Panc1 (cell line): ENCODE measurements at regions not wholly inside any gene's neighbourhood (a gene's known extent, or its start where the extent isn't known, plus 50 kb on each side); places are given as distances from the start of the nearest gene placed in this dataset.

Experiments
- ATAC-seq: fragments of 200-7000 bp; cut with Tn5 transposase; 2 replicates; pipeline ENCODE4 v1.9.1; 2020; ENCODE audit warnings: mild to moderate bottlenecking, moderate library complexity
- BruUV-seq: library from RNA; stranded (reverse); fragments of 400-500 nt; replicated peaks from 2 replicates; lab custom pipeline; 2021; lab: Mats Ljungman, UMichigan
- CTCF ChIA-PET: fragments of 300-600 bp; sonication (Branson Sonifier 250); formaldehyde crosslinking; loops from one replicate; lab custom pipeline; 2022; ENCODE audit warnings: antibody characterized with exemption; lab: Charles Lee
- POLR2A ChIA-PET: fragments of 300-600 bp; sonication (Branson Sonifier 250); formaldehyde crosslinking; loops from one replicate; lab custom pipeline; 2022; ENCODE audit warnings: antibody characterized with exemption; lab: Charles Lee
- DNase-seq: peaks from one replicate; pipeline ENCODE4 v3.0.0-alpha.2; 2010; ENCODE audit warnings: low read depth, low spot score
- H3K27ac ChIP-seq: 2 replicates; pipeline ENCODE4 v1.5.1; 2011; ENCODE audit warnings: mild to moderate bottlenecking, low read length, inconsistent platforms
- H3K27me3 ChIP-seq: fragments of 200-500 bp; sonication (Bioruptor generic); 2 replicates; pipeline ENCODE4 v1.6.0; 2014; ENCODE audit warnings: low read length, inconsistent platforms; ENCODE audit not compliant: control insufficient read depth, insufficient read depth
- H3K36me3 ChIP-seq: fragments of 200-500 bp; sonication (Bioruptor generic); 2 replicates; pipeline ENCODE4 v1.5.1; 2014; ENCODE audit warnings: inconsistent platforms, mild to moderate bottlenecking, low read length, moderate library complexity; ENCODE audit not compliant: control insufficient read depth, insufficient read depth
- H3K4me1 ChIP-seq: 2 replicates; pipeline ENCODE4 v1.5.1; 2011; ENCODE audit warnings: inconsistent platforms, mild to moderate bottlenecking, low read length, moderate library complexity; ENCODE audit not compliant: control insufficient read depth, insufficient read depth
- H3K4me3 ChIP-seq, 2 experiments: 2 replicates each; pipeline ENCODE4 v1.5.1; 2011 to 2012; ENCODE audit warnings: low read depth in 2 of 2, low read length in 2 of 2, mild to moderate bottlenecking in 2 of 2, inconsistent platforms in 1 of 2, moderate library complexity in 1 of 2
- H3K9me3 ChIP-seq: fragments of 200-500 bp; sonication (Bioruptor generic); 2 replicates; pipeline ENCODE4 v1.5.1; 2014; ENCODE audit warnings: low read depth, mild to moderate bottlenecking, inconsistent platforms, low read length, moderate library complexity; ENCODE audit not compliant: control insufficient read depth, insufficient read depth
- CTCF ChIP-seq: fragments of 450-650 bp; IDR thresholded peaks from 2 replicates; pipeline ENCODE4 v1.5.1; 2017; ENCODE audit warnings: mild to moderate bottlenecking
- POLR2AphosphoS5 ChIP-seq: IDR thresholded peaks from 2 replicates; pipeline ENCODE4 v1.6.1; 2012; ENCODE audit warnings: mild to moderate bottlenecking, low read depth, low read length, moderate library complexity
- REST ChIP-seq, 2 experiments: IDR thresholded peaks; 2 replicates each; pipeline ENCODE4 v1.6.1; 2011 to 2012; ENCODE audit warnings: low read depth in 2 of 2, control low read depth in 1 of 2, low read length in 1 of 2, mild to moderate bottlenecking in 1 of 2, moderate library complexity in 1 of 2; ENCODE audit not compliant: insufficient read depth in 1 of 2
- SIN3A ChIP-seq: IDR thresholded peaks from 2 replicates; pipeline ENCODE4 v1.6.1; 2012; ENCODE audit warnings: low read depth, mild to moderate bottlenecking, low read length, moderate library complexity, borderline replicate concordance; ENCODE audit not compliant: insufficient read depth
- TCF7L2 ChIP-seq: IDR thresholded peaks from 2 replicates; pipeline ENCODE4 v1.6.1; 2011; ENCODE audit warnings: mild to moderate bottlenecking, low read depth, low read length, inconsistent platforms
- in situ Hi-C: cut with HindIII; loops from 2 replicates; pipeline ENCODE4 v1.10.0; 2016; ENCODE audit warnings: low sequenced_read_pairs, low pct_unique_long_range_greater_than_20kb
- intact Hi-C: fragments of 100-400 bp; cut with micrococcal nuclease; formaldehyde crosslinking; loops from one replicate; pipeline ENCODE4 v1.10.0; 2022; ENCODE audit not compliant: unreplicated experiment

GRCh38 chr1:90650401-90650800 is 66.7 kb downstream of the BARHL2 start:
- intact Hi-C loops, result no loop called here
- Histone ChIP-seq H3K4me3 (no peak overlapping the region), H3K27me3 (no peaks in the 10 kb centered on the region; the same call in 1 of the 2 replicates), H3K36me3 (no peaks in the 10 kb centered on the region), H3K4me1 (no peaks in the 10 kb centered on the region), H3K27ac (no peak overlapping the region), H3K9me3 (no peaks in the 10 kb centered on the region)
- no TSS peak for BruUV-seq
- ATAC-seq (no peak), DNase-seq (no peak)
- POLR2A ChIA-PET, result no interaction called here
- TF ChIP-seq TCF7L2, result no peak
- TF ChIP-seq SIN3A, result no peak
- TF ChIP-seq POLR2AphosphoS5, result no peak
- no peak for TF ChIP-seq CTCF
- no peak for TF ChIP-seq REST (IDR thresholded peaks at IDR 0.05; ENCODE audit: insufficient read depth in 1 of 2, low read depth in 2 of 2, low read length in 1 of 2)
- CTCF ChIA-PET, result no interaction called here
- in situ Hi-C loops, result no loop called here

DNA sequence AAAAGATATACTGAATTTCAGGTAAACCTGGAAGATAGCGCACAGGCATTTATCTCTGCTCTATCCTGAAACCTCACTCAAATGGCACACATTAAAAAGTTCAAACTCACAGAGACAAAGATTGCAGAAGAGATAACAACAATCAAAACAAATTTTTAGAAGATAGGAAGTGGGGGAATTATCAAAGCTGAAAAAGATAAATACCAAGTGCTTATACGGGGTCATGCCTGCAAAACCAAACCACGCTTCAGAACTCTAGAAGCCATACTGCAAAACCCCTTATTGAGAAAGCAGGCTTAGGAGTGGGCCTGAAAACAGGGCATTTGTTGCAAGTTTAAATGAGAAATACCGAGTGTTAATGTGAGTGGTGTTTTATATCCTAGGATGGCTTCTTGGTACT is 76.8 kb downstream of the BARHL2 start:
- in situ Hi-C loops, result no loop called here
- ATAC-seq, result no peak
- BruUV-seq, result no TSS peak
- TF ChIP-seq TCF7L2 (no peak), SIN3A (no peak), REST (IDR thresholded peaks at IDR 0.05; ENCODE audit: insufficient read depth in 1 of 2, low read depth in 2 of 2, low read length in 1 of 2) (no peak), CTCF (no peak), POLR2AphosphoS5 (no peak)
- Histone ChIP-seq H3K27me3 (no peaks in the 10 kb centered on the region), H3K9me3 (no peaks in the 10 kb centered on the region), H3K27ac (no peak overlapping the region), H3K4me3 (no peak overlapping the region), H3K4me1 (no peaks in the 10 kb centered on the region), H3K36me3 (no peaks in the 10 kb centered on the region)
- DNase-seq, result no peak
- intact Hi-C loops, result no loop called here
- ChIA-PET POLR2A (no interaction called here), CTCF (no interaction called here)
